Ishikawa (cell line): ENCODE measurements at regions not wholly inside any gene's neighbourhood (a gene's known extent, or its start where the extent isn't known, plus 50 kb on each side); places are given as distances from the start of the nearest gene placed in this dataset.

Experiments
- CEBPB ChIP-seq: IDR thresholded peaks from 2 replicates; pipeline ENCODE4 v1.6.1; 2012
- CREB1 ChIP-seq: IDR thresholded peaks from 2 replicates; pipeline ENCODE4 v1.6.1; 2012; ENCODE audit warnings: low read depth
- EGR1 ChIP-seq: IDR thresholded peaks from 2 replicates; pipeline ENCODE4 v1.6.1; 2012
- EP300 ChIP-seq: IDR thresholded peaks from 2 replicates; pipeline ENCODE4 v1.6.1; 2012; ENCODE audit warnings: borderline replicate concordance
- FOXM1 ChIP-seq: IDR thresholded peaks from 2 replicates; pipeline ENCODE4 v1.6.1; 2012; ENCODE audit warnings: low read depth, borderline replicate concordance
- MAX ChIP-seq: IDR thresholded peaks from 2 replicates; pipeline ENCODE4 v1.6.1; 2012
- NFIC ChIP-seq: IDR thresholded peaks from 2 replicates; pipeline ENCODE4 v1.6.1; 2012
- RAD21 ChIP-seq: IDR thresholded peaks from 2 replicates; pipeline ENCODE4 v1.6.1; 2012; ENCODE audit warnings: low read depth
- REST ChIP-seq: IDR thresholded peaks from 2 replicates; pipeline ENCODE4 v1.6.1; 2012; ENCODE audit warnings: low read depth, mild to moderate bottlenecking
- TAF1 ChIP-seq: IDR thresholded peaks from 2 replicates; pipeline ENCODE4 v1.6.1; 2012; ENCODE audit warnings: low read depth, mild to moderate bottlenecking
- TCF12 ChIP-seq: IDR thresholded peaks from 2 replicates; pipeline ENCODE4 v1.6.1; 2012; ENCODE audit warnings: low read depth
- TEAD4 ChIP-seq: IDR thresholded peaks from 2 replicates; pipeline ENCODE4 v1.6.1; 2012
- YY1 ChIP-seq: IDR thresholded peaks from 2 replicates; pipeline ENCODE4 v1.6.1; 2012; ENCODE audit warnings: low read depth
- ZBTB7A ChIP-seq: IDR thresholded peaks from 2 replicates; pipeline ENCODE4 v1.6.1; 2012; ENCODE audit warnings: low read depth
- TF ChIP-seq, protein P1 (sequence below): IDR thresholded peaks from 2 replicates; pipeline ENCODE4 v1.6.1; 2012

- TF ChIP-seq MAX (no peak), REST (no peak), RAD21 (no peak), EGR1 (no peak), CREB1 (no peak), TCF12 (no peak), ZBTB7A (no peak), NFIC (no peak)
- TF ChIP-seq, protein P1, sequence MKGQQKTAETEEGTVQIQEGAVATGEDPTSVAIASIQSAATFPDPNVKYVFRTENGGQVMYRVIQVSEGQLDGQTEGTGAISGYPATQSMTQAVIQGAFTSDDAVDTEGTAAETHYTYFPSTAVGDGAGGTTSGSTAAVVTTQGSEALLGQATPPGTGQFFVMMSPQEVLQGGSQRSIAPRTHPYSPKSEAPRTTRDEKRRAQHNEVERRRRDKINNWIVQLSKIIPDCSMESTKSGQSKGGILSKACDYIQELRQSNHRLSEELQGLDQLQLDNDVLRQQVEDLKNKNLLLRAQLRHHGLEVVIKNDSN: no peak
Observed at GRCh38 chr13:36571444-36571843, 102.4 kb upstream of the SERTM1 start.

GRCh38 chr13:36582977-36583376 lies 90.8 kb upstream of the SERTM1 start:
- TF ChIP-seq RAD21 (no peak), CEBPB (no peak), ZBTB7A (no peak), TAF1 (no peak), YY1 (no peak)

DNA sequence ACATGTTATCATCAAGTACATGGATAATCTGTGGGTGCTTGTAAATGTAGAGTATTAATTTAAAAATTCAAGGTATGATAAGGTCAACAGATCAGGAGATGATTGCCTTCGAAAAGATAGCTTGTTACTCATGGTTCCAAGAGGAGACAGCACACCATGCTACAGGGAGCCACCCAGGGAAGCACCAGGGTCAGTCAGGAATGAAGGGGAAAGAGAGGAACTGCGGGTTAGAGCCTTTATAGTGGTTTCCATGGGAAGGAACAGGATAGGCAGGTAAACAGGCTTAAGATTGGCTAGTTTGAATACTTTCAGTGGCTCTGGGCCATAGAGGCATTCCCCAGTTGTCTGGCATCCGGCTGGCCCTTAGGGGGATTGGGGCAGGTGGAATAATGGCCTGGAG lies 74.2 kb upstream of the SERTM1 start:
- TF ChIP-seq CEBPB (no peak), TEAD4 (no peak), NFIC (no peak), ZBTB7A (no peak), TCF12 (no peak), CREB1 (no peak), TAF1 (no peak), REST (no peak), EGR1 (no peak), MAX (no peak), EP300 (no peak), FOXM1 (no peak), RAD21 (no peak), YY1 (no peak)
- TF ChIP-seq, protein P1: no peak

DNA sequence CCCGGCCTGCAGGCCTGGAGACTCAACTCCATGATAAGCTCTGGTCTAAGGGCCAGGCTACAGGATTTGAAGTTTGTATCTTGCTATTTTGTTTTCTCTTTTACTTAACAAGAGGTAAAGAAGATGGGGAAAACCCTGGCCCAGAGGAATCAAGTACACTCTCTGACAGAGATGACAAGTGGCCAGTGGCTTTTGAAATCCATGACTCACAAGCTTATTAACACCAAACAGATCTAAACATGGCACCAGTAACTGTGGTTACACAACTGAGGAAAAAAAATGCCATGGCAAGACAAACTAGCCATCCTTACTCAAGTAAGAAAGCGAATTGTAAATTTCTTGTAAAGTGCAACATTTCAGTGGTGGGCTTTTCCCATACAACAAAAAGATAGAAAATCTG lies 72.6 kb upstream of the SERTM1 start:
- no peak for TF ChIP-seq ZBTB7A
- TF ChIP-seq FOXM1: no peak

- TF ChIP-seq TCF12: no peak
- no peak for TF ChIP-seq CEBPB
- TF ChIP-seq ZBTB7A: no peak
- no peak for TF ChIP-seq FOXM1
- TF ChIP-seq, protein P1: no peak
- no peak for TF ChIP-seq EP300
- TF ChIP-seq TEAD4: no peak
- no peak for TF ChIP-seq NFIC
- no peak for TF ChIP-seq REST
- no peak for TF ChIP-seq CREB1
- no peak for TF ChIP-seq RAD21
- no peak for TF ChIP-seq TAF1
- no peak for TF ChIP-seq MAX
- no peak for TF ChIP-seq YY1
- TF ChIP-seq EGR1: no peak
Observed at GRCh38 chr13:36606060-36606459, 67.8 kb upstream of the SERTM1 start.
